Hepatocyte (in vitro differentiated cells): ENCODE measurements at regions not wholly inside any gene's neighbourhood (a gene's known extent, or its start where the extent isn't known, plus 50 kb on each side); places are given as distances from the start of the nearest gene placed in this dataset.

Experiments used
- CTCF ChIP-seq: fragments of 200-600 bp; sonication (generic); IDR thresholded peaks from 2 replicates; pipeline ENCODE4 v1.5.1; 2016; ENCODE audit warnings: antibody characterized with exemption, mild to moderate bottlenecking; ENCODE audit not compliant: poor library complexity
- EZH2 ChIP-seq: fragments of 200-600 bp; sonication (generic); IDR thresholded peaks from 2 replicates; pipeline ENCODE4 v1.6.1; 2016; ENCODE audit warnings: antibody characterized with exemption, mild to moderate bottlenecking, borderline replicate concordance

- TF ChIP-seq CTCF, result no peak
- no peak for TF ChIP-seq EZH2
These were observed 627.6 kb upstream of the FRG1 start for GRCh38 chr4:189313064-189313463.
